CD4-positive, alpha-beta T cell (primary cell): ENCODE measurements at regions not wholly inside any gene's neighbourhood (a gene's known extent, or its start where the extent isn't known, plus 50 kb on each side); places are given as distances from the start of the nearest gene placed in this dataset.
"Not testable (repeated sequence)": the region's sequence is repeated elsewhere in the genome, so short reads cannot be mapped to it uniquely, and the experiment has no call there.

Source experiments
- ATAC-seq: fragments of 200-7000 bp; cut with Tn5 transposase; one replicate; pipeline ENCODE4 v1.10.0; 2022; ENCODE audit warnings: mild to moderate bottlenecking; ENCODE audit not compliant: poor library complexity
- CTCF ChIA-PET: fragments of 350-600 bp; sonication (Branson Sonifier 250); formaldehyde crosslinking; loops from one replicate; lab custom pipeline; 2021; ENCODE audit warnings: antibody characterized with exemption, inconsistent platforms; lab: Charles Lee
- POLR2A ChIA-PET: fragments of 350-600 bp; sonication (Branson Sonifier 250); formaldehyde crosslinking; loops from one replicate; lab custom pipeline; 2021; ENCODE audit warnings: antibody characterized with exemption, inconsistent platforms; lab: Charles Lee
- DNase-seq, 14 experiments: peaks; one replicate each; pipeline ENCODE4 v3.0.0-alpha.2; 2013 to 2020; ENCODE audit warnings: mixed read lengths in 2 of 14
- H3K27ac ChIP-seq, 2 donors: one replicate each; pipeline versions ENCODE4 v1.5.1 to v1.7.0; 2013; ENCODE audit warnings: low read length in 2 of 2, low read depth in 1 of 2, mild to moderate bottlenecking in 1 of 2
- H3K27me3 ChIP-seq, 2 experiments: 1 replicate in 1 of 2; 2 replicates in 1 of 2; pipeline versions ENCODE4 v1.6.1 to v1.7.0; 2013; ENCODE audit warnings: low read length in 2 of 2, control low read depth in 1 of 2, mild to moderate bottlenecking in 1 of 2, moderate library complexity in 1 of 2; ENCODE audit not compliant: insufficient read depth in 2 of 2, control insufficient read depth in 1 of 2
- H3K36me3 ChIP-seq: one replicate; pipeline ENCODE4 v1.6.1; 2013; ENCODE audit warnings: low read length, control low read depth; ENCODE audit not compliant: insufficient read depth
- H3K4me1 ChIP-seq: one replicate; pipeline ENCODE4 v1.6.1; 2013; ENCODE audit warnings: low read length, control low read depth; ENCODE audit not compliant: insufficient read depth
- H3K4me3 ChIP-seq: one replicate; pipeline ENCODE4 v1.5.1; 2013; ENCODE audit warnings: mild to moderate bottlenecking, low read length, moderate library complexity
- H3K9me3 ChIP-seq, 2 experiments: 1 replicate in 1 of 2; 2 replicates in 1 of 2; pipeline versions ENCODE4 v1.6.1 to v1.7.0; 2013; ENCODE audit warnings: low read length in 2 of 2, mild to moderate bottlenecking in 2 of 2, control low read depth in 1 of 2, moderate library complexity in 1 of 2; ENCODE audit not compliant: control insufficient read depth in 1 of 2, insufficient read depth in 1 of 2
- H3K27ac Mint-ChIP-seq: one replicate; pipeline ENCODE4 v1.8.0; 2020; ENCODE audit warnings: mixed read lengths
- H3K27me3 Mint-ChIP-seq: one replicate; pipeline ENCODE4 v1.8.0; 2021; ENCODE audit warnings: mixed read lengths
- H3K36me3 Mint-ChIP-seq: one replicate; pipeline ENCODE4 v1.8.0; 2021; ENCODE audit warnings: low read depth, mixed read lengths
- H3K4me1 Mint-ChIP-seq: one replicate; pipeline ENCODE4 v1.8.0; 2021; ENCODE audit warnings: low read depth, mixed read lengths
- H3K4me3 Mint-ChIP-seq: one replicate; pipeline ENCODE4 v1.8.0; 2020; ENCODE audit warnings: mild to moderate bottlenecking, mixed read lengths
- H3K9me3 Mint-ChIP-seq: one replicate; pipeline ENCODE4 v1.8.0; 2020; ENCODE audit warnings: mixed read lengths
- CTCF ChIP-seq: fragments of 200-600 bp; IDR thresholded peaks from one replicate; pipeline ENCODE4 v1.8.0; 2022; ENCODE audit warnings: antibody characterized with exemption, mild to moderate bottlenecking
- intact Hi-C, 2 experiments: fragments of 100-400 bp; cut with DNase I in 1 of 2; cut with micrococcal nuclease in 1 of 2; formaldehyde crosslinking; loops; one replicate each; pipeline versions ENCODE4 v1.15.1 to v1.9.0; 2023 to 2025; cut with DNase I, micrococcal nuclease

GRCh38 chr4:24180586-24180985, 290.7 kb upstream of the PPARGC1A start:
- CTCF ChIA-PET, result interaction anchor here (0.6 kb wide), 1 partner anchor 42 kb away, joined by 3 read pairs; no protein-coding TSS in a partner anchor
- Histone ChIP-seq H3K27ac (no peak overlapping the region), H3K27me3 (no peaks in the 10 kb centered on the region)

GRCh38 chr4:24179201-24179840, 289.5 kb upstream of the PPARGC1A start:
- POLR2A ChIA-PET, result no interaction called here
- intact Hi-C loops, result no loop called here
- Mint-ChIP-seq H3K27me3 (peaks cover 7% of the 10 kb centered on the region), H3K4me1 (no peaks in the 10 kb centered on the region), H3K4me3 (no peak overlapping the region), H3K36me3 (no peaks in the 10 kb centered on the region), H3K27ac (no peak overlapping the region), H3K9me3 (peaks cover 3% of the 10 kb centered on the region)
- Histone ChIP-seq H3K27ac (no peak overlapping the region), H3K4me3 (no peak overlapping the region), H3K36me3 (no peaks in the 10 kb centered on the region), H3K9me3 (peaks cover 0 to 6% of the 10 kb centered on the region in 2 experiments), H3K27me3 (no peaks in the 10 kb centered on the region), H3K4me1 (no peaks in the 10 kb centered on the region)
- TF ChIP-seq CTCF, result no peak
- ATAC-seq, result no peak
- CTCF ChIA-PET, result no interaction called here
- no peak for DNase-seq

More at GRCh38 chr4:24180586-24180985, 290.7 kb upstream of the PPARGC1A start:
- no peak overlapping the region for H3K4me3 ChIP-seq
- H3K9me3 Mint-ChIP-seq, result no peaks in the 10 kb centered on the region
- no peak overlapping the region for H3K27ac Mint-ChIP-seq
- no peaks in the 10 kb centered on the region for H3K4me1 ChIP-seq
- H3K9me3 ChIP-seq, result peaks cover 0 to 3% of the 10 kb centered on the region in 2 experiments
- H3K36me3 ChIP-seq, result no peaks in the 10 kb centered on the region
- TF ChIP-seq CTCF, result no peak
- H3K27me3 Mint-ChIP-seq, result peaks cover 7% of the 10 kb centered on the region
- intact Hi-C loops, result no loop called here
- DNase-seq (no peak), ATAC-seq (no peak)
- no peaks in the 10 kb centered on the region for H3K36me3 Mint-ChIP-seq
- H3K4me3 Mint-ChIP-seq, result no peak overlapping the region
- H3K4me1 Mint-ChIP-seq, result no peaks in the 10 kb centered on the region
- POLR2A ChIA-PET, result no interaction called here

GRCh38 chr4:24177443-24177842, 287.6 kb upstream of the PPARGC1A start:
- H3K4me3 ChIP-seq, intact Hi-C loops, H3K4me1 ChIP-seq, ATAC-seq, H3K9me3 ChIP-seq, H3K27ac ChIP-seq, H3K27me3 Mint-ChIP-seq, H3K36me3 ChIP-seq, H3K27me3 ChIP-seq, H3K36me3 Mint-ChIP-seq, H3K4me1 Mint-ChIP-seq, POLR2A ChIA-PET, H3K9me3 Mint-ChIP-seq, H3K4me3 Mint-ChIP-seq, DNase-seq, H3K27ac Mint-ChIP-seq, CTCF ChIA-PET: not testable (repeated sequence)

- no peaks in the 10 kb centered on the region for H3K27me3 ChIP-seq
- H3K4me1 ChIP-seq, result no peaks in the 10 kb centered on the region
- ChIA-PET CTCF (no interaction called here), POLR2A (no interaction called here)
- ATAC-seq (no peak), DNase-seq (no peak)
- Mint-ChIP-seq H3K27me3 (peaks cover 7% of the 10 kb centered on the region), H3K27ac (no peak overlapping the region), H3K4me3 (no peak overlapping the region), H3K9me3 (peaks cover 3% of the 10 kb centered on the region), H3K4me1 (no peaks in the 10 kb centered on the region), H3K36me3 (no peaks in the 10 kb centered on the region)
- no peak for TF ChIP-seq CTCF
- no peak overlapping the region for H3K4me3 ChIP-seq
- peaks cover 0 to 6% of the 10 kb centered on the region in 2 experiments for H3K9me3 ChIP-seq
- intact Hi-C loops, result no loop called here
- H3K36me3 ChIP-seq, result no peaks in the 10 kb centered on the region
- no peak overlapping the region for H3K27ac ChIP-seq
These were observed 285.9 kb upstream of the PPARGC1A start for GRCh38 chr4:24175707-24176106.
